H1 (cell line): ENCODE measurements at regions not wholly inside any gene's neighbourhood (a gene's known extent, or its start where the extent isn't known, plus 50 kb on each side); places are given as distances from the start of the nearest gene placed in this dataset.

ENCODE experiments used
- TF ChIP-seq, protein P1 (sequence below): fragments of 300-600 bp; sonication (generic); IDR thresholded peaks from 2 replicates; pipeline ENCODE4 v1.7.1; 2012; ENCODE audit warnings: low read length, moderate library complexity, mild to moderate bottlenecking, inconsistent platforms; ENCODE audit not compliant: insufficient replicate concordance

DNA sequence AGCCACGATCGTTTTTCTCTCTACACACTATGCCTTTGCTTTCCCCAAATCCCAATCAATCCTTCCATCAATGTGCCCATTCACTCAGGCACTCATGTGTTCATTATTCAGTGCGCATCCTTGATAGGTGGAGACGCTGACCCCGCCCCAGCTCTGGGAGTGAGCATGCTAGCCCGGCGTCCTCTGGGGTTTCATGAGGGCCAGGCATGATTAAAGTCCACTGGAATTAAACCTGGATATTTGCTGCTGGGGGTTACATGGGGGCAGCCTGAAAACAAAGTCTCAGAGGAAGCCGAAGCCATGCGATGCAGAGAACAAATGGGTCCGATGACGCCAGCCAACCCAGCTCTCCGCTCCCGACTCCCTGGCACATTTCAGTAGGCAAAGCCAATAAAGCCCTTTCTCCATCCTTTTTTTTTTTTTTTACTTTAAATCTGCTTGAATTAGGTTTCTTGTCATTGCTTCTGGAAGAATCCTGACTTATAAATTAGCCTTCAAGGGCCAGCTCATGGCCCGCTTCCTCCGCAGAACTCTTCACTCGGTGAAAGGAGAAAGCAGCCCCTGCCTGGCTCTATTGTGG lies 316.4 kb upstream of the ID2 start (continued):
- TF ChIP-seq, protein P1, sequence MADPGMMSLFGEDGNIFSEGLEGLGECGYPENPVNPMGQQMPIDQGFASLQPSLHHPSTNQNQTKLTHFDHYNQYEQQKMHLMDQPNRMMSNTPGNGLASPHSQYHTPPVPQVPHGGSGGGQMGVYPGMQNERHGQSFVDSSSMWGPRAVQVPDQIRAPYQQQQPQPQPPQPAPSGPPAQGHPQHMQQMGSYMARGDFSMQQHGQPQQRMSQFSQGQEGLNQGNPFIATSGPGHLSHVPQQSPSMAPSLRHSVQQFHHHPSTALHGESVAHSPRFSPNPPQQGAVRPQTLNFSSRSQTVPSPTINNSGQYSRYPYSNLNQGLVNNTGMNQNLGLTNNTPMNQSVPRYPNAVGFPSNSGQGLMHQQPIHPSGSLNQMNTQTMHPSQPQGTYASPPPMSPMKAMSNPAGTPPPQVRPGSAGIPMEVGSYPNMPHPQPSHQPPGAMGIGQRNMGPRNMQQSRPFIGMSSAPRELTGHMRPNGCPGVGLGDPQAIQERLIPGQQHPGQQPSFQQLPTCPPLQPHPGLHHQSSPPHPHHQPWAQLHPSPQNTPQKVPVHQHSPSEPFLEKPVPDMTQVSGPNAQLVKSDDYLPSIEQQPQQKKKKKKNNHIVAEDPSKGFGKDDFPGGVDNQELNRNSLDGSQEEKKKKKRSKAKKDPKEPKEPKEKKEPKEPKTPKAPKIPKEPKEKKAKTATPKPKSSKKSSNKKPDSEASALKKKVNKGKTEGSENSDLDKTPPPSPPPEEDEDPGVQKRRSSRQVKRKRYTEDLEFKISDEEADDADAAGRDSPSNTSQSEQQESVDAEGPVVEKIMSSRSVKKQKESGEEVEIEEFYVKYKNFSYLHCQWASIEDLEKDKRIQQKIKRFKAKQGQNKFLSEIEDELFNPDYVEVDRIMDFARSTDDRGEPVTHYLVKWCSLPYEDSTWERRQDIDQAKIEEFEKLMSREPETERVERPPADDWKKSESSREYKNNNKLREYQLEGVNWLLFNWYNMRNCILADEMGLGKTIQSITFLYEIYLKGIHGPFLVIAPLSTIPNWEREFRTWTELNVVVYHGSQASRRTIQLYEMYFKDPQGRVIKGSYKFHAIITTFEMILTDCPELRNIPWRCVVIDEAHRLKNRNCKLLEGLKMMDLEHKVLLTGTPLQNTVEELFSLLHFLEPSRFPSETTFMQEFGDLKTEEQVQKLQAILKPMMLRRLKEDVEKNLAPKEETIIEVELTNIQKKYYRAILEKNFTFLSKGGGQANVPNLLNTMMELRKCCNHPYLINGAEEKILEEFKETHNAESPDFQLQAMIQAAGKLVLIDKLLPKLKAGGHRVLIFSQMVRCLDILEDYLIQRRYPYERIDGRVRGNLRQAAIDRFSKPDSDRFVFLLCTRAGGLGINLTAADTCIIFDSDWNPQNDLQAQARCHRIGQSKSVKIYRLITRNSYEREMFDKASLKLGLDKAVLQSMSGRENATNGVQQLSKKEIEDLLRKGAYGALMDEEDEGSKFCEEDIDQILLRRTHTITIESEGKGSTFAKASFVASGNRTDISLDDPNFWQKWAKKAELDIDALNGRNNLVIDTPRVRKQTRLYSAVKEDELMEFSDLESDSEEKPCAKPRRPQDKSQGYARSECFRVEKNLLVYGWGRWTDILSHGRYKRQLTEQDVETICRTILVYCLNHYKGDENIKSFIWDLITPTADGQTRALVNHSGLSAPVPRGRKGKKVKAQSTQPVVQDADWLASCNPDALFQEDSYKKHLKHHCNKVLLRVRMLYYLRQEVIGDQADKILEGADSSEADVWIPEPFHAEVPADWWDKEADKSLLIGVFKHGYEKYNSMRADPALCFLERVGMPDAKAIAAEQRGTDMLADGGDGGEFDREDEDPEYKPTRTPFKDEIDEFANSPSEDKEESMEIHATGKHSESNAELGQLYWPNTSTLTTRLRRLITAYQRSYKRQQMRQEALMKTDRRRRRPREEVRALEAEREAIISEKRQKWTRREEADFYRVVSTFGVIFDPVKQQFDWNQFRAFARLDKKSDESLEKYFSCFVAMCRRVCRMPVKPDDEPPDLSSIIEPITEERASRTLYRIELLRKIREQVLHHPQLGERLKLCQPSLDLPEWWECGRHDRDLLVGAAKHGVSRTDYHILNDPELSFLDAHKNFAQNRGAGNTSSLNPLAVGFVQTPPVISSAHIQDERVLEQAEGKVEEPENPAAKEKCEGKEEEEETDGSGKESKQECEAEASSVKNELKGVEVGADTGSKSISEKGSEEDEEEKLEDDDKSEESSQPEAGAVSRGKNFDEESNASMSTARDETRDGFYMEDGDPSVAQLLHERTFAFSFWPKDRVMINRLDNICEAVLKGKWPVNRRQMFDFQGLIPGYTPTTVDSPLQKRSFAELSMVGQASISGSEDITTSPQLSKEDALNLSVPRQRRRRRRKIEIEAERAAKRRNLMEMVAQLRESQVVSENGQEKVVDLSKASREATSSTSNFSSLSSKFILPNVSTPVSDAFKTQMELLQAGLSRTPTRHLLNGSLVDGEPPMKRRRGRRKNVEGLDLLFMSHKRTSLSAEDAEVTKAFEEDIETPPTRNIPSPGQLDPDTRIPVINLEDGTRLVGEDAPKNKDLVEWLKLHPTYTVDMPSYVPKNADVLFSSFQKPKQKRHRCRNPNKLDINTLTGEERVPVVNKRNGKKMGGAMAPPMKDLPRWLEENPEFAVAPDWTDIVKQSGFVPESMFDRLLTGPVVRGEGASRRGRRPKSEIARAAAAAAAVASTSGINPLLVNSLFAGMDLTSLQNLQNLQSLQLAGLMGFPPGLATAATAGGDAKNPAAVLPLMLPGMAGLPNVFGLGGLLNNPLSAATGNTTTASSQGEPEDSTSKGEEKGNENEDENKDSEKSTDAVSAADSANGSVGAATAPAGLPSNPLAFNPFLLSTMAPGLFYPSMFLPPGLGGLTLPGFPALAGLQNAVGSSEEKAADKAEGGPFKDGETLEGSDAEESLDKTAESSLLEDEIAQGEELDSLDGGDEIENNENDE, result no peak
